ENCODE measurements at regions not wholly inside any gene's neighbourhood (a gene's known extent, or its start where the extent isn't known, plus 50 kb on each side); places are given as distances from the start of the nearest gene placed in this dataset.

GRCh38 chr4:33940281-33940680 is 2304.0 kb downstream of the ARAP2 start:
- TF ChIP-seq, protein P1, sequence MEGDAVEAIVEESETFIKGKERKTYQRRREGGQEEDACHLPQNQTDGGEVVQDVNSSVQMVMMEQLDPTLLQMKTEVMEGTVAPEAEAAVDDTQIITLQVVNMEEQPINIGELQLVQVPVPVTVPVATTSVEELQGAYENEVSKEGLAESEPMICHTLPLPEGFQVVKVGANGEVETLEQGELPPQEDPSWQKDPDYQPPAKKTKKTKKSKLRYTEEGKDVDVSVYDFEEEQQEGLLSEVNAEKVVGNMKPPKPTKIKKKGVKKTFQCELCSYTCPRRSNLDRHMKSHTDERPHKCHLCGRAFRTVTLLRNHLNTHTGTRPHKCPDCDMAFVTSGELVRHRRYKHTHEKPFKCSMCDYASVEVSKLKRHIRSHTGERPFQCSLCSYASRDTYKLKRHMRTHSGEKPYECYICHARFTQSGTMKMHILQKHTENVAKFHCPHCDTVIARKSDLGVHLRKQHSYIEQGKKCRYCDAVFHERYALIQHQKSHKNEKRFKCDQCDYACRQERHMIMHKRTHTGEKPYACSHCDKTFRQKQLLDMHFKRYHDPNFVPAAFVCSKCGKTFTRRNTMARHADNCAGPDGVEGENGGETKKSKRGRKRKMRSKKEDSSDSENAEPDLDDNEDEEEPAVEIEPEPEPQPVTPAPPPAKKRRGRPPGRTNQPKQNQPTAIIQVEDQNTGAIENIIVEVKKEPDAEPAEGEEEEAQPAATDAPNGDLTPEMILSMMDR (conservative IDR thresholded peaks at IDR 0.05 in 1 of 2, IDR thresholded peaks at IDR 0.05 in 1 of 2; ENCODE audit: low read depth in 1 of 2, low read length in 2 of 2): no peak
- no peak for TF ChIP-seq EZH2 (IDR thresholded peaks at IDR 0.05; ENCODE audit: low read length, missing control alignments)

Data from fibroblast of lung (primary cell).